GM12875 (cell line): ENCODE measurements at regions not wholly inside any gene's neighbourhood (a gene's known extent, or its start where the extent isn't known, plus 50 kb on each side); places are given as distances from the start of the nearest gene placed in this dataset.

Source experiments
- H3K4me3 ChIP-seq: one replicate; pipeline ENCODE4 v1.5.1; 2011; ENCODE audit warnings: low read depth, low read length, control low read depth
- TF ChIP-seq, protein P1 (sequence below): IDR thresholded peaks from 2 replicates; pipeline ENCODE4 v1.5.1; 2011; ENCODE audit warnings: low read depth, mild to moderate bottlenecking, control low read depth, inconsistent platforms, low read length, moderate library complexity, borderline replicate concordance; ENCODE audit not compliant: insufficient read depth

DNA sequence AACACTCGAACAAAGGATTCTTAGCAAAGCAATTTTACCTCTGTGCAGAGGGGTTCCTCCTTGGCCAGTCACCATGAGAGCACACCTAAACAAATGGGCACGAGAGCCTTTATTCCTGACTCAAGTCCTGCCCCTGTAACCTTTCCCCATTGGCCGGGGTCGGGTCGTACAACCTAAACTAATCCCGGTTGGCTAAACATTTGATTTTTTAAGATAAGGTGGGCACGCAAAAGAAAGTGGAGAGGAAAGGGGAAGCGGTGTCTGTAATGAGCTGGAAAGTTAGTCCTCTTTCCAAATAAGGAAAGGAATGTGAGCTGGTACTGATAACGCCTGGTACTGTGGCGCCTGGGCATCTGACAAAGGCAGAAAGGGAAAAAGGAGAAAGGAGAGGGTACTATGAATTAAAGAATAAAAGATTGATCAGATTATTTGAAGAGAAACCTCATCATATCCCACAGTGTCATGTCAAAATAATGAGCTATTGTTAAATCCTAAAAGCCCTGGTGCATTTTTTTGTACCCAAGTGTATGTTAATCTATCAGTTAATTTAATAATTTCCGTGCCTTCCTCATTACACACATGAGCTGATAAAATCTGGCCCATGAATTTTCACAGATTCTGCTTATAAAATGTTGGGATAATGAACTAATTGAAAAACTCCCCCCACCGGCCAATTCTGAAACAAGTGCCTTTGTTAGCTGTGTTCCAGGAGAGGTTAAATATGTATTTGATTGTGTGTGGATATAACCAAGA, 335.7 kb downstream of the RFC3 start:
- H3K4me3 ChIP-seq: no peak overlapping the region
- TF ChIP-seq, protein P1, sequence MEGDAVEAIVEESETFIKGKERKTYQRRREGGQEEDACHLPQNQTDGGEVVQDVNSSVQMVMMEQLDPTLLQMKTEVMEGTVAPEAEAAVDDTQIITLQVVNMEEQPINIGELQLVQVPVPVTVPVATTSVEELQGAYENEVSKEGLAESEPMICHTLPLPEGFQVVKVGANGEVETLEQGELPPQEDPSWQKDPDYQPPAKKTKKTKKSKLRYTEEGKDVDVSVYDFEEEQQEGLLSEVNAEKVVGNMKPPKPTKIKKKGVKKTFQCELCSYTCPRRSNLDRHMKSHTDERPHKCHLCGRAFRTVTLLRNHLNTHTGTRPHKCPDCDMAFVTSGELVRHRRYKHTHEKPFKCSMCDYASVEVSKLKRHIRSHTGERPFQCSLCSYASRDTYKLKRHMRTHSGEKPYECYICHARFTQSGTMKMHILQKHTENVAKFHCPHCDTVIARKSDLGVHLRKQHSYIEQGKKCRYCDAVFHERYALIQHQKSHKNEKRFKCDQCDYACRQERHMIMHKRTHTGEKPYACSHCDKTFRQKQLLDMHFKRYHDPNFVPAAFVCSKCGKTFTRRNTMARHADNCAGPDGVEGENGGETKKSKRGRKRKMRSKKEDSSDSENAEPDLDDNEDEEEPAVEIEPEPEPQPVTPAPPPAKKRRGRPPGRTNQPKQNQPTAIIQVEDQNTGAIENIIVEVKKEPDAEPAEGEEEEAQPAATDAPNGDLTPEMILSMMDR: no peak

DNA sequence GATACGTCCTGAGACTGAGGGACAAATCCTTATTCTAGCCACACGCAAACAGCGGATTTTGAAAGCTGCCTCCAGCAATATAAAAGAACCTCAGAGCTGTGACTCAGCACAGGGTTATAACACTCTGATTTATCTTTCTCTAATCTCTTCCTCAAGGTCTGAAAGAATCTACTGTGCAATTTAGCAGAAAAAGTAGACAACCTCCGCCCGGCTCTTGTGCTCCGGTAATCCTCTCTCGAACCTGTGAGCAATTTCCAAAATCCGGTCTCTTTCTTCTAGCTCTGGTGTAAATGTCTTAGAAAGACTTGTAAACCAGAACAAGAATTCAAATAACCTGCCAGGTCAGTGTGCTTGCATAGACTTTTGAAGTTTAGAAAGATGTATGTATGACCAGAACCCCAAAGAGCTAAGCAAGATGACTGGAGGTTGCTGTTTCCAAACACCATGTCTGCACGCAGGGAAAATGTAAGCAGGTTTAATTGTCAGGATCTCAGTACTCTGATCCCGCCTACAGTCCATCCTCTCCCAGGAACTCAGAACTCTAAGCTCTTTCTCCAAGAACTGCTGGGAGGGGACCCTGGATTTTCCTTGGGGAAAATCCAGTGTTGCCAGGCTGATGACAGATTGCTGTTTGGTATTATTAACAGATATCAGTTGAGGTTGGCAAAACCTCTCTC, 338.1 kb downstream of the RFC3 start:
- TF ChIP-seq, protein P1: no peak
- no peak overlapping the region for H3K4me3 ChIP-seq

GRCh38 chr13:34156841-34157365, 339.0 kb downstream of the RFC3 start:
- TF ChIP-seq, protein P1: no peak
- no peak overlapping the region for H3K4me3 ChIP-seq

DNA sequence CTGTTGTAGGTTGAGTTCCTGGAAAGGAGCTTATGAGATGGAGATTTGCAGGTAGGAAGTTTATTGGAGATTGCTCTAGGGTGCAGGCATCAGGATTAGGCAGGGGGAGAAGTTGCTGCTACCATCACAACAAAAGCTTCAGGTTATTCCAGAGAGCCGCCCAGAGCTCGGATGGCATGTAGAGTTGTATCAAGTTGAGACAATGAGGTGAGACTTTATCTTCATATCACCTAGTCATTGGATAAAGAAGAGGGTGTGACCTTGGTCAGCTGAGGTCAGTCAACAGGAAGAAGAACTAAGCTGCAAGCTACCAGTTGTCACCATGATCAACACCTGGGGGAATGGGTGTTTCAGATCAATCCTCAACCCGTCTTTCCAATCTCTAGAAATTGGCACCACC, 342.0 kb downstream of the RFC3 start:
- H3K4me3 ChIP-seq: no peak overlapping the region
- TF ChIP-seq, protein P1: no peak

DNA sequence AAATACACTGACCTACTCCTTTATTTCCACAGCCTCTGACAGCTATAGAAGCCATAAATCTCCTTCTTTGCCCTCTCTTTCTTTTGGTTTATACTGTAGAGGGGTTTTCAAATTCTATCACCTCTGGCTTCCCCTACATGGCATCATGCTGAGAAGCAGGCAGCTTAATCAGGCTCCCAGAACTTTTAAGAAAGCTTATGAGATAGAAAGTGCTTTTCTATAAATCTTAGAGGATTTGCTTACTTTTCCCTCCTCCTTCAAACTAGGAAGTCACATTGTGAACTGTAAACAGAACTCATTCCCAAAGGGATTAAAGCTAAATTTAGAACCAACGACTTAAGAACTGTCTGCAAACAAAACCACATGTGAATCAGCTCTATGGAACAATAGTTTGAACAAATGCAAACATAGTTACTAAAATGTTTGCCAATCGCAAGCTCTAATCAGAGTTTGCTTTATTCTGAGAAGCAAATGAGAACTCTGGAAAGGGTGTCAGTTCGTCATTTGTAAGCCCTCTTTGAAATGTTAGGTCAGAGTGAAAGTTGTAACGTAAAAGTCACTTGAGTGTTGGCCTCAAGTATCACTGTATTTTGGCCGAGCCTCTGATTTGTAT, 344.1 kb downstream of the RFC3 start:
- H3K4me3 ChIP-seq: no peak overlapping the region
- TF ChIP-seq, protein P1: no peak

- TF ChIP-seq, protein P1: no peak
- H3K4me3 ChIP-seq: no peak overlapping the region
Measured at GRCh38 chr13:34162544-34162933, 344.6 kb downstream of the RFC3 start.
